Panc1 (cell line): ENCODE measurements at regions not wholly inside any gene's neighbourhood (a gene's known extent, or its start where the extent isn't known, plus 50 kb on each side); places are given as distances from the start of the nearest gene placed in this dataset.
A peak's percentile ranks its signal among the peaks of the same experiment; 100 is the strongest.

ENCODE experiments used
- ATAC-seq: fragments of 200-7000 bp; cut with Tn5 transposase; 2 replicates; pipeline ENCODE4 v1.9.1; 2020; ENCODE audit warnings: mild to moderate bottlenecking, moderate library complexity
- BruUV-seq: library from RNA; stranded (reverse); fragments of 400-500 nt; replicated peaks from 2 replicates; lab custom pipeline; 2021; lab: Mats Ljungman, UMichigan
- CTCF ChIA-PET: fragments of 300-600 bp; sonication (Branson Sonifier 250); formaldehyde crosslinking; loops from one replicate; lab custom pipeline; 2022; ENCODE audit warnings: antibody characterized with exemption; lab: Charles Lee
- POLR2A ChIA-PET: fragments of 300-600 bp; sonication (Branson Sonifier 250); formaldehyde crosslinking; loops from one replicate; lab custom pipeline; 2022; ENCODE audit warnings: antibody characterized with exemption; lab: Charles Lee
- DNase-seq: peaks from one replicate; pipeline ENCODE4 v3.0.0-alpha.2; 2010; ENCODE audit warnings: low read depth, low spot score
- H3K27ac ChIP-seq: 2 replicates; pipeline ENCODE4 v1.5.1; 2011; ENCODE audit warnings: mild to moderate bottlenecking, low read length, inconsistent platforms
- H3K27me3 ChIP-seq: fragments of 200-500 bp; sonication (Bioruptor generic); 2 replicates; pipeline ENCODE4 v1.6.0; 2014; ENCODE audit warnings: low read length, inconsistent platforms; ENCODE audit not compliant: control insufficient read depth, insufficient read depth
- H3K36me3 ChIP-seq: fragments of 200-500 bp; sonication (Bioruptor generic); 2 replicates; pipeline ENCODE4 v1.5.1; 2014; ENCODE audit warnings: inconsistent platforms, mild to moderate bottlenecking, low read length, moderate library complexity; ENCODE audit not compliant: control insufficient read depth, insufficient read depth
- H3K4me1 ChIP-seq: 2 replicates; pipeline ENCODE4 v1.5.1; 2011; ENCODE audit warnings: inconsistent platforms, mild to moderate bottlenecking, low read length, moderate library complexity; ENCODE audit not compliant: control insufficient read depth, insufficient read depth
- H3K4me3 ChIP-seq, 2 experiments: 2 replicates each; pipeline ENCODE4 v1.5.1; 2011 to 2012; ENCODE audit warnings: low read depth in 2 of 2, low read length in 2 of 2, mild to moderate bottlenecking in 2 of 2, inconsistent platforms in 1 of 2, moderate library complexity in 1 of 2
- H3K9me3 ChIP-seq: fragments of 200-500 bp; sonication (Bioruptor generic); 2 replicates; pipeline ENCODE4 v1.5.1; 2014; ENCODE audit warnings: low read depth, mild to moderate bottlenecking, inconsistent platforms, low read length, moderate library complexity; ENCODE audit not compliant: control insufficient read depth, insufficient read depth
- CTCF ChIP-seq: fragments of 450-650 bp; IDR thresholded peaks from 2 replicates; pipeline ENCODE4 v1.5.1; 2017; ENCODE audit warnings: mild to moderate bottlenecking
- POLR2AphosphoS5 ChIP-seq: IDR thresholded peaks from 2 replicates; pipeline ENCODE4 v1.6.1; 2012; ENCODE audit warnings: mild to moderate bottlenecking, low read depth, low read length, moderate library complexity
- REST ChIP-seq, 2 experiments: IDR thresholded peaks; 2 replicates each; pipeline ENCODE4 v1.6.1; 2011 to 2012; ENCODE audit warnings: low read depth in 2 of 2, control low read depth in 1 of 2, low read length in 1 of 2, mild to moderate bottlenecking in 1 of 2, moderate library complexity in 1 of 2; ENCODE audit not compliant: insufficient read depth in 1 of 2
- SIN3A ChIP-seq: IDR thresholded peaks from 2 replicates; pipeline ENCODE4 v1.6.1; 2012; ENCODE audit warnings: low read depth, mild to moderate bottlenecking, low read length, moderate library complexity, borderline replicate concordance; ENCODE audit not compliant: insufficient read depth
- TCF7L2 ChIP-seq: IDR thresholded peaks from 2 replicates; pipeline ENCODE4 v1.6.1; 2011; ENCODE audit warnings: mild to moderate bottlenecking, low read depth, low read length, inconsistent platforms
- in situ Hi-C: cut with HindIII; loops from 2 replicates; pipeline ENCODE4 v1.10.0; 2016; ENCODE audit warnings: low sequenced_read_pairs, low pct_unique_long_range_greater_than_20kb
- intact Hi-C: fragments of 100-400 bp; cut with micrococcal nuclease; formaldehyde crosslinking; loops from one replicate; pipeline ENCODE4 v1.10.0; 2022; ENCODE audit not compliant: unreplicated experiment

- H3K4me3 ChIP-seq = no peak overlapping the region
- no peak for ATAC-seq
- H3K36me3 ChIP-seq = no peaks in the 10 kb centered on the region
- BruUV-seq = no TSS peak
- H3K27me3 ChIP-seq = no peaks in the 10 kb centered on the region
- ChIA-PET POLR2A (no interaction called here), CTCF (no interaction called here)
- H3K27ac ChIP-seq = peak overlapping the region; percentile 52; the same call in 1 of the 2 replicates
- TF ChIP-seq REST (IDR thresholded peaks at IDR 0.05; ENCODE audit: insufficient read depth in 1 of 2, low read depth in 2 of 2, low read length in 1 of 2) (no peak), SIN3A (no peak), POLR2AphosphoS5 (no peak), CTCF (no peak), TCF7L2 (no peak)
- H3K4me1 ChIP-seq = no peaks in the 10 kb centered on the region; the same call in 1 of the 2 replicates
- no peak for DNase-seq
- in situ Hi-C loops = no loop called here
- intact Hi-C loops = no loop called here
- H3K9me3 ChIP-seq = no peaks in the 10 kb centered on the region
Measured at GRCh38 chr3:177640319-177640965, 443.2 kb upstream of the TBL1XR1 start.

- H3K4me1 ChIP-seq = no peaks in the 10 kb centered on the region; the same call in 1 of the 2 replicates
- POLR2A ChIA-PET = no interaction called here
- DNase-seq (no peak), ATAC-seq (no peak)
- BruUV-seq = no TSS peak
- H3K36me3 ChIP-seq = no peaks in the 10 kb centered on the region
- CTCF ChIA-PET = no interaction called here
- no peak for TF ChIP-seq TCF7L2
- TF ChIP-seq REST (IDR thresholded peaks at IDR 0.05; ENCODE audit: insufficient read depth in 1 of 2, low read depth in 2 of 2, low read length in 1 of 2) = no peak
- no peak for TF ChIP-seq CTCF
- TF ChIP-seq POLR2AphosphoS5 = no peak
- TF ChIP-seq SIN3A = no peak
- no peak overlapping the region for H3K4me3 ChIP-seq
- peak overlapping the region; percentile 8; the same call in 1 of the 2 replicates for H3K27ac ChIP-seq
- H3K9me3 ChIP-seq = no peaks in the 10 kb centered on the region
- no peaks in the 10 kb centered on the region for H3K27me3 ChIP-seq
- intact Hi-C loops (no loop called here), in situ Hi-C loops (no loop called here)
Measured at GRCh38 chr3:177641206-177641605, 443.9 kb upstream of the TBL1XR1 start.
